Mesothelial cell of epicardium (in vitro differentiated cells): ENCODE measurements at regions not wholly inside any gene's neighbourhood (a gene's known extent, or its start where the extent isn't known, plus 50 kb on each side); places are given as distances from the start of the nearest gene placed in this dataset.

ENCODE experiments used
- DNase-seq, 2 experiments: peaks; one replicate each; pipeline ENCODE4 v3.0.0; 2021; ENCODE audit warnings: low spot score in 2 of 2; ENCODE audit not compliant: unreplicated experiment in 2 of 2
- H3K27ac Mint-ChIP-seq: 2 replicates; pipeline ENCODE4 v1.8.0; 2021; ENCODE audit warnings: mixed read lengths
- H3K27me3 Mint-ChIP-seq: 2 replicates; pipeline ENCODE4 v1.8.0; 2021; ENCODE audit warnings: low read depth, mixed read lengths
- H3K36me3 Mint-ChIP-seq: 2 replicates; pipeline ENCODE4 v1.8.0; 2021; ENCODE audit warnings: mixed read lengths
- H3K4me1 Mint-ChIP-seq: 2 replicates; pipeline ENCODE4 v1.8.0; 2021; ENCODE audit warnings: mixed read lengths
- H3K4me3 Mint-ChIP-seq: 2 replicates; pipeline ENCODE4 v1.8.0; 2021; ENCODE audit warnings: mild to moderate bottlenecking, moderate library complexity, mixed read lengths
- H3K9me3 Mint-ChIP-seq: 2 replicates; pipeline ENCODE4 v1.8.0; 2021; ENCODE audit warnings: mixed read lengths
- CTCF ChIP-seq: fragments of 200-600 bp; sonication (generic); IDR thresholded peaks from one replicate; pipeline ENCODE4 v1.5.0; 2021; ENCODE audit warnings: antibody characterized with exemption; ENCODE audit not compliant: unreplicated experiment

GRCh38 chr11:39435641-39436040 lies 2023.8 kb downstream of the LRRC4C start:
- TF ChIP-seq CTCF = no peak

DNA sequence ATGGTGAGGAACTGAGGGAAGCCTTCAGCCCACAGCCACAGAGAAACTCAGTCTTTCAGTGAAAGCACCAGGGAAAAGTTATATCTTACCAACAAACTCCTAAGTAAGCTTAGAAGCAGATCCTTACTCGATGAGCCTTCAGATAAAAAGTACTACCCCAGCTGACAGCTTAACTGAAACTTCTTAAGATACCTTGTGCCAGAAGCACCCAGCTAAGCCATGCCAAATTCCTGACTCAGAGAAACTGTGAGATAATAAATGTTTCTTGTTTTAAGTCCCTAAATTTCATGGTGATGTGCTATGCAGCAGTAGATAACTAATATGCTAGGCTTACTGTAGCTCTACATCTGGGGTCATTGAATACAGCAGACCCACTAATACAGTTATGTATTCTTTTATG lies 2025.0 kb downstream of the LRRC4C start:
- H3K27ac Mint-ChIP-seq = no peak overlapping the region
- peaks cover 10% of the 10 kb centered on the region for H3K4me1 Mint-ChIP-seq
- H3K27me3 Mint-ChIP-seq = no peaks in the 10 kb centered on the region
- H3K36me3 Mint-ChIP-seq = no peaks in the 10 kb centered on the region
- no peak for TF ChIP-seq CTCF
- H3K9me3 Mint-ChIP-seq = no peaks in the 10 kb centered on the region
- no peak overlapping the region for H3K4me3 Mint-ChIP-seq
- DNase-seq = no peak

More at GRCh38 chr11:39435641-39436040, 2023.8 kb downstream of the LRRC4C start:
- Mint-ChIP-seq H3K4me1 (peaks cover 10% of the 10 kb centered on the region), H3K27me3 (no peaks in the 10 kb centered on the region), H3K36me3 (no peaks in the 10 kb centered on the region), H3K4me3 (no peak overlapping the region), H3K9me3 (no peaks in the 10 kb centered on the region), H3K27ac (no peak overlapping the region)
- DNase-seq = no peak

DNA sequence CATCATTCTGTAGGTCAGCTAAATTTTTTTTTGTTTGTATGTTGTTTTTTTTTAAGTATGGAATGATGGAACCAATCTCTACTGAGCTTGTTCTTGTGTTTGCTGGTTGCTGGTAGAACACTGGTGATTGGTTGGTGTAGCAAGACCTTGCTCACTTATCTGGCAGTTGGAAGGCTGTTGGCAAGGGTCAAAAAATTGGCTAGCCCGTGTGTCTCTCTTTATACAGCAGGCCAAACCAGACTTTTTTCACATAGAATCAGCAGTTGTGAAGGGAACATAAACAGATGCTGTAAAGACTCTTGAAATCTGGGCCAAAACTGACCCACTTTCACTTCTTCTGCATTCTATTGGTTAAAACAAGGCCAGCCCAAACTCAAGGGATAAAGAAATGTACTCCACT lies 2026.5 kb downstream of the LRRC4C start:
- Mint-ChIP-seq H3K9me3 (no peaks in the 10 kb centered on the region), H3K4me3 (no peak overlapping the region), H3K27ac (no peak overlapping the region), H3K27me3 (no peaks in the 10 kb centered on the region), H3K4me1 (peaks cover 10% of the 10 kb centered on the region), H3K36me3 (no peaks in the 10 kb centered on the region)
- DNase-seq = no peak
- no peak for TF ChIP-seq CTCF

DNA sequence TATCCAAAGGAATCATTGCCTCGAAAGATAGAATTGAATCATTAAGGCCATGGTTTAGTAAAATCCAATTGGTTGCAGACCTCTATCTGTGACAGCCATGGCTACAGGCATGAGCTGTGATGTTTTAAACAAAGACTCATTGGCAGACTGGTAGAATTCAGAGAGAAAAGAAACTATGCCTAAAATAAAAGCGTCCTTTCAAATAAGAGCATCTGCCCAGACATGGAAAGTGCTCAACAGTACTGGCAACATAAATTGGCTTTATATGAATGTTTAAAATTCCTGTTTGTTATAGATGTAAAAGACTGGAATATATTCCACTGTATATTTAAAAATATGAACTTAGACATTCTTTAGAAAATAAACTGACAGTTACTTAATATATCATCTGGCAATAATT lies 2034.2 kb downstream of the LRRC4C start:
- no peak for TF ChIP-seq CTCF
- H3K27me3 Mint-ChIP-seq = peaks cover 5% of the 10 kb centered on the region
- no peak overlapping the region for H3K27ac Mint-ChIP-seq
- no peak for DNase-seq
- H3K9me3 Mint-ChIP-seq = peaks cover 3% of the 10 kb centered on the region
- no peaks in the 10 kb centered on the region for H3K4me1 Mint-ChIP-seq
- no peak overlapping the region for H3K4me3 Mint-ChIP-seq
- H3K36me3 Mint-ChIP-seq = no peaks in the 10 kb centered on the region

GRCh38 chr11:39412117-39412516 lies 2047.3 kb downstream of the LRRC4C start:
- no peak overlapping the region for H3K27ac Mint-ChIP-seq
- no peaks in the 10 kb centered on the region for H3K4me1 Mint-ChIP-seq
- H3K27me3 Mint-ChIP-seq = no peaks in the 10 kb centered on the region
- H3K36me3 Mint-ChIP-seq = peaks cover 3% of the 10 kb centered on the region
- no peak for TF ChIP-seq CTCF
- H3K9me3 Mint-ChIP-seq = peaks cover 43% of the 10 kb centered on the region
- no peak overlapping the region for H3K4me3 Mint-ChIP-seq
- DNase-seq = no peak

GRCh38 chr11:39385911-39386310 lies 2073.5 kb downstream of the LRRC4C start:
- Mint-ChIP-seq H3K4me1 (no peaks in the 10 kb centered on the region), H3K27ac (no peak overlapping the region), H3K36me3 (peaks cover 2% of the 10 kb centered on the region), H3K4me3 (no peak overlapping the region), H3K9me3 (peaks cover 26% of the 10 kb centered on the region), H3K27me3 (no peaks in the 10 kb centered on the region)
- DNase-seq = no peak
- TF ChIP-seq CTCF = no peak
